GM12878 (cell line): ENCODE measurements at regions not wholly inside any gene's neighbourhood (a gene's known extent, or its start where the extent isn't known, plus 50 kb on each side); places are given as distances from the start of the nearest gene placed in this dataset.

Experiments
- BHLHE40 ChIP-seq, 2 experiments: fragments of 450-650 bp in 1 of 2; IDR thresholded peaks; 2 replicates each; pipeline ENCODE4 v1.6.1; 2011 to 2017; ENCODE audit warnings: low read depth in 2 of 2, borderline replicate concordance in 1 of 2, improper control_type of control experiment in 1 of 2, low read length in 1 of 2, mild to moderate bottlenecking in 1 of 2
- EP300 ChIP-seq, 2 experiments: fragments of 150-350 bp in 1 of 2; IDR thresholded peaks; 2 replicates each; pipeline ENCODE4 v1.6.1; 2011 to 2012; ENCODE audit warnings: low read depth in 2 of 2, low read length in 2 of 2, borderline replicate concordance in 1 of 2, improper control_type of control experiment in 1 of 2, inconsistent platforms in 1 of 2; ENCODE audit not compliant: control insufficient read depth in 1 of 2
- EZH2 ChIP-seq: IDR thresholded peaks from 2 replicates; pipeline ENCODE4 v1.6.1; 2012; ENCODE audit warnings: low read depth, mild to moderate bottlenecking, control low read depth, inconsistent platforms, low read length, borderline replicate concordance; ENCODE audit not compliant: control insufficient read depth
- KDM1A ChIP-seq: fragments of 200-600 bp; sonication (generic); IDR thresholded peaks from 2 replicates; pipeline ENCODE4 v1.6.1; 2016; ENCODE audit warnings: borderline replicate concordance
- NRF1 ChIP-seq: conservative IDR thresholded peaks from 2 replicates; pipeline ENCODE4 v1.6.1; 2011; ENCODE audit warnings: mild to moderate bottlenecking, low read depth, low read length, improper control_type of control experiment
- YY1 ChIP-seq: IDR thresholded peaks from 2 replicates; pipeline ENCODE4 v1.6.1; 2011; ENCODE audit warnings: low read depth, mild to moderate bottlenecking, low read length
- ZNF687 ChIP-seq: fragments of 450-650 bp; IDR thresholded peaks from 2 replicates; pipeline ENCODE4 v1.6.1; 2017; ENCODE audit warnings: mild to moderate bottlenecking, moderate library complexity

- TF ChIP-seq KDM1A (no peak), NRF1 (no peak), BHLHE40 (IDR thresholded peaks at IDR 0.05; ENCODE audit: borderline replicate concordance in 1 of 2, low read depth in 2 of 2, low read length in 1 of 2) (no peak), ZNF687 (no peak), EZH2 (no peak), YY1 (no peak), EP300 (IDR thresholded peaks at IDR 0.05; ENCODE audit: borderline replicate concordance in 1 of 2, control insufficient read depth in 1 of 2, low read depth in 2 of 2, low read length in 2 of 2) (no peak)
These were observed 75.5 kb upstream of the MAOA start for GRCh38 chrX:43580621-43581020.
